Mucosa of stomach (tissue), 1 donor: ENCODE measurements at regions not wholly inside any gene's neighbourhood (a gene's known extent, or its start where the extent isn't known, plus 50 kb on each side); places are given as distances from the start of the nearest gene placed in this dataset.
"Not testable (repeated sequence)": the region's sequence is repeated elsewhere in the genome, so short reads cannot be mapped to it uniquely, and the experiment has no call there.

ENCODE experiments used
- H3K27me3 ChIP-seq: one replicate; pipeline ENCODE4 v1.7.0; 2013; ENCODE audit warnings: mild to moderate bottlenecking, low read length; ENCODE audit not compliant: control insufficient read depth, insufficient read depth
- H3K36me3 ChIP-seq: one replicate; pipeline ENCODE4 v1.7.0; 2013; ENCODE audit warnings: low read length; ENCODE audit not compliant: control insufficient read depth, insufficient read depth
- H3K4me1 ChIP-seq: one replicate; pipeline ENCODE4 v1.7.0; 2013; ENCODE audit warnings: mild to moderate bottlenecking, low read length; ENCODE audit not compliant: control insufficient read depth, insufficient read depth
- H3K4me3 ChIP-seq: one replicate; pipeline ENCODE4 v1.7.0; 2013; ENCODE audit warnings: low read length
- H3K9ac ChIP-seq: one replicate; pipeline ENCODE4 v1.7.0; 2013; ENCODE audit warnings: mild to moderate bottlenecking, low read length, moderate library complexity
- H3K9me3 ChIP-seq: one replicate; pipeline ENCODE4 v1.7.0; 2013; ENCODE audit warnings: mild to moderate bottlenecking, low read length, moderate library complexity; ENCODE audit not compliant: control insufficient read depth
- donor health status: Pancreatic carcinoma.

DNA sequence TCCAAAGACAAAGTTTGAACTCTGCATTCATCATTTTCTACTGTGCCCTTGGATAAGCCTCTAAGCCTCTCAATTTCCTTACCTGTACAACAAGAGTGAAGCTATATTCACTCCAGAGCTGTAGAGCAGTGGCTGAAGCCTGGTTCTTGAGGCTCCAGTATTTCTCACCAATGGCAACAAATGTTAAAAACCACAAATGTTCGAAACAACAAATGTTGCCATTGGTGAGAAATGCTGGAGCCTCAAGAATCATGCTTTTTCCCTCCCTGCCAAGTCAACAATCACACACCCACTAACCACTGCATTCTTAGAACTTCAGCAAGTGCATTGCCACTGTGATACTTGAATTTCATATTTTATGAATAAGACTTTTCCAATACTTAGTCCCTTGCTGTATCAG is 237.9 kb downstream of the TMEM26 start:
- no peaks in the 10 kb centered on the region for H3K36me3 ChIP-seq
- H3K4me3 ChIP-seq: no peak overlapping the region
- H3K9ac ChIP-seq: no peak overlapping the region
- H3K27me3 ChIP-seq: no peaks in the 10 kb centered on the region
- H3K4me1 ChIP-seq: no peaks in the 10 kb centered on the region
- no peaks in the 10 kb centered on the region for H3K9me3 ChIP-seq

- no peak overlapping the region for H3K9ac ChIP-seq
- no peaks in the 10 kb centered on the region for H3K9me3 ChIP-seq
- no peaks in the 10 kb centered on the region for H3K36me3 ChIP-seq
- no peaks in the 10 kb centered on the region for H3K27me3 ChIP-seq
- no peak overlapping the region for H3K4me3 ChIP-seq
- no peaks in the 10 kb centered on the region for H3K4me1 ChIP-seq
Observed at GRCh38 chr10:61211468-61211867, 241.7 kb downstream of the TMEM26 start.

GRCh38 chr10:61197057-61197456 is 253.1 kb upstream of the RHOBTB1 start:
- H3K9ac ChIP-seq: no peak overlapping the region

DNA sequence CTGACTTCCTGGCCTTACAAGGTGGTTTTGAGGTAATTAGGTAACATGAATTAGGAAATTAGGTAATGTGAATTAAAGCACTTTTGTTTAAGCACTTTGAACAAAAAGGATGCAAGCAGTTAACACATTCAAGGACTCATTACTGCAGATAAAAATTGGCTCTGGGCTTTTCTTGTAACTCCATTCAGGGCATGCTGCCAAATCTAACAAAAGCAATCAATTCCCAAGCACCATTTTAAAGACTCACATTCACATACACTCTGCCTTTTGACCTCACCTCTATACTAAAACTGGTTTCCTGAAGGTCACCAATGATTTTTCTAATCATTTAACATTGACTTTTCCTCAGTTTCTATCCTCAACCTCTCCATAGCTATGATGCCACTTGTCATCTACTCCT is 251.2 kb upstream of the RHOBTB1 start:
- no peak overlapping the region for H3K4me3 ChIP-seq
- H3K4me1 ChIP-seq: no peaks in the 10 kb centered on the region
- H3K9me3 ChIP-seq: no peaks in the 10 kb centered on the region
- H3K9ac ChIP-seq: no peak overlapping the region
- no peaks in the 10 kb centered on the region for H3K36me3 ChIP-seq
- no peaks in the 10 kb centered on the region for H3K27me3 ChIP-seq

More at GRCh38 chr10:61197057-61197456, 253.1 kb upstream of the RHOBTB1 start:
- Histone ChIP-seq H3K9me3 (no peaks in the 10 kb centered on the region), H3K4me1 (no peaks in the 10 kb centered on the region), H3K4me3 (no peak overlapping the region), H3K36me3 (no peaks in the 10 kb centered on the region), H3K27me3 (no peaks in the 10 kb centered on the region)

DNA sequence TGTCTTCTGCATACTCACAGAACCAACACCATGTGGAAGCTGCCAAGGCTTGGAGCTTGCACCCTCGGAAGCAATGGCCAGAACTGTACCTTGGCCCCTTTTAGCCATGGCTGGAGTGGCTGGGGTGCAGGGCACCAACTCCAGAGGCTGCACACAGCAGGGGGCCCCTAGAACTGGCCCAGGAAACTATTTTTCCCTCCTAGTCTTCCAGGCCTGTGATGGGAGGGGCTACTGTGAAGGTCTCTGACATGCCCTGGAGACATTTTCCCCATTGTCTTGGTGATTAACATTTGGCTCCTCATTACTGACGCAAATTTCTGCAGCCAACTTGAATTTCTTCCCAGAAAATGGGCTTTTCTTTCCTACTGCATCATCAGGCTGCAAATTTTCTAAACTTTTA is 248.6 kb upstream of the RHOBTB1 start:
- not testable (repeated sequence) for H3K9me3 ChIP-seq, H3K4me3 ChIP-seq, H3K9ac ChIP-seq, H3K36me3 ChIP-seq, H3K4me1 ChIP-seq, H3K27me3 ChIP-seq

- Histone ChIP-seq H3K9me3 (no peaks in the 10 kb centered on the region), H3K27me3 (no peaks in the 10 kb centered on the region), H3K36me3 (no peaks in the 10 kb centered on the region), H3K4me3 (no peak overlapping the region), H3K9ac (no peak overlapping the region), H3K4me1 (no peaks in the 10 kb centered on the region)
Observed at GRCh38 chr10:61192042-61192441, 248.1 kb upstream of the RHOBTB1 start.

DNA sequence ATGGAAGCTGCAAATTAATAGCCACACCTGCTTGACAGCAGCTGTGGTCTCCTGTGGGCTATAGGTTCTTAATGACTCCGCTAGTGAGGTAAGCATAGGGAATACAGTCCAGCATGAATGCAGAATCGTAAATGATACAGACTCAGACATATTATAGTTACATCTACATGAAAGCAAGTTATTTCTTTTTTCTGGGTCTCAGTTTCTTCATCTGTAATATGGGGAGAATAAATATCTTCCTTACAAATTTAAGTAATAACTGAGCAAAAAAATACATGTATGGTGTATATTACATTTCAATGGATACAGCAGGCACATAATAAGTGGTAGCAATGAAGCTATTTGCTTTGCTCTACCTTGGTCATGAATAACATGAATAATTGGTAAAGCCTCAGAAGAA is 245.9 kb upstream of the RHOBTB1 start:
- Histone ChIP-seq H3K4me1 (no peaks in the 10 kb centered on the region), H3K9ac (no peak overlapping the region), H3K27me3 (no peaks in the 10 kb centered on the region), H3K36me3 (no peaks in the 10 kb centered on the region), H3K4me3 (no peak overlapping the region), H3K9me3 (no peaks in the 10 kb centered on the region)

DNA sequence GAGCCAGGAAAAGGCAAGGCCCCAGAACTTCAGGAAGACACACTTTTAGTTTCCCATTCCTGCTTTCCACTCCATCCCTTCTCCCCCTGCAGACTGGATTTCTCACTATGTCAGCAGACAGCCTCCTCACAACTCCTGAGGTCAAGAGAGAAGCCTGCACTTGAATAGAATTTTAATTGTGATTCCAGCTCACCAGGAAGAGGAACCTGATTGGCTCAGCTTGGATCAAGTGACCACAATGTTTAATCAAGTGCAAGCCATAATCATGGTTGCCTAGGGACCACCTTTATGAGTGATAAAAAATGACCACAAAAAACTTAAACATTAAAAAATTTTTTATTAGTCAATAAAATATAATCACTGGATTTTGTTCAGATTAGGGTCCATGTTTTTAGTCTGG is 244.7 kb upstream of the RHOBTB1 start:
- Histone ChIP-seq H3K9ac (no peak overlapping the region), H3K27me3 (no peaks in the 10 kb centered on the region), H3K36me3 (no peaks in the 10 kb centered on the region), H3K9me3 (no peaks in the 10 kb centered on the region), H3K4me3 (no peak overlapping the region), H3K4me1 (no peaks in the 10 kb centered on the region)

GRCh38 chr10:61188101-61188500 is 244.1 kb upstream of the RHOBTB1 start:
- Histone ChIP-seq H3K4me3 (no peak overlapping the region), H3K36me3 (no peaks in the 10 kb centered on the region), H3K4me1 (no peaks in the 10 kb centered on the region), H3K9me3 (no peaks in the 10 kb centered on the region), H3K27me3 (no peaks in the 10 kb centered on the region), H3K9ac (no peak overlapping the region)

GRCh38 chr10:61187601-61188000 is 243.6 kb upstream of the RHOBTB1 start:
- no peaks in the 10 kb centered on the region for H3K27me3 ChIP-seq
- H3K9ac ChIP-seq: no peak overlapping the region
- H3K36me3 ChIP-seq: no peaks in the 10 kb centered on the region
- H3K4me3 ChIP-seq: no peak overlapping the region
- H3K9me3 ChIP-seq: no peaks in the 10 kb centered on the region
- H3K4me1 ChIP-seq: no peaks in the 10 kb centered on the region

GRCh38 chr10:61186408-61186807 is 242.4 kb upstream of the RHOBTB1 start:
- H3K36me3 ChIP-seq: no peaks in the 10 kb centered on the region
- no peak overlapping the region for H3K4me3 ChIP-seq
- H3K9me3 ChIP-seq: no peaks in the 10 kb centered on the region

GRCh38 chr10:61184429-61184828 is 240.4 kb upstream of the RHOBTB1 start:
- no peak overlapping the region for H3K4me3 ChIP-seq
- no peaks in the 10 kb centered on the region for H3K27me3 ChIP-seq
- no peaks in the 10 kb centered on the region for H3K36me3 ChIP-seq
- H3K9ac ChIP-seq: no peak overlapping the region
- H3K9me3 ChIP-seq: no peaks in the 10 kb centered on the region
- H3K4me1 ChIP-seq: no peaks in the 10 kb centered on the region

More at GRCh38 chr10:61186408-61186807, 242.4 kb upstream of the RHOBTB1 start:
- H3K9ac ChIP-seq: no peak overlapping the region
- H3K27me3 ChIP-seq: no peaks in the 10 kb centered on the region
- no peaks in the 10 kb centered on the region for H3K4me1 ChIP-seq

DNA sequence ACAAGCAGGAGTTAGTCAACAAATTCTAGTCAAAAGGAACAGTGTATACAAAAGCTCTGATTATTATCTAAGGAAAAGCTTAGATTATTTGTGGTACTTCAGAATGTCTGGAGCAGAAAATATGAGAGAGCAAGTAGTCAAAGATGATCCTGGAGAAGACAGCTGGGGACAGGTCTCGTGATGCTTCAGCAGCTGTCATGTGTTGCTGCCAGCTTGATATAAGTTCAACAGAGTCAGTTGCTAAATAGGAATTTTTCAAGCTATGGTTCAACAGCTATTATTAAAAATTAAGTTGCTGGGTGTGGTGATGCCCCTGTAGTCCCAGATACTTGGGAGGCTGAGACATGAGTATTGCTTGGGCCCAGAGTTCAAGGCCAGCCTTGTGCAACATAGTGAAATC is 240.0 kb upstream of the RHOBTB1 start:
- H3K27me3 ChIP-seq: no peaks in the 10 kb centered on the region
- no peak overlapping the region for H3K9ac ChIP-seq
- no peaks in the 10 kb centered on the region for H3K9me3 ChIP-seq
- peaks cover 4% of the 10 kb centered on the region for H3K4me1 ChIP-seq
- no peaks in the 10 kb centered on the region for H3K36me3 ChIP-seq
- no peak overlapping the region for H3K4me3 ChIP-seq
